ENCODE measurements at regions not wholly inside any gene's neighbourhood (a gene's known extent, or its start where the extent isn't known, plus 50 kb on each side); places are given as distances from the start of the nearest gene placed in this dataset.

DNA sequence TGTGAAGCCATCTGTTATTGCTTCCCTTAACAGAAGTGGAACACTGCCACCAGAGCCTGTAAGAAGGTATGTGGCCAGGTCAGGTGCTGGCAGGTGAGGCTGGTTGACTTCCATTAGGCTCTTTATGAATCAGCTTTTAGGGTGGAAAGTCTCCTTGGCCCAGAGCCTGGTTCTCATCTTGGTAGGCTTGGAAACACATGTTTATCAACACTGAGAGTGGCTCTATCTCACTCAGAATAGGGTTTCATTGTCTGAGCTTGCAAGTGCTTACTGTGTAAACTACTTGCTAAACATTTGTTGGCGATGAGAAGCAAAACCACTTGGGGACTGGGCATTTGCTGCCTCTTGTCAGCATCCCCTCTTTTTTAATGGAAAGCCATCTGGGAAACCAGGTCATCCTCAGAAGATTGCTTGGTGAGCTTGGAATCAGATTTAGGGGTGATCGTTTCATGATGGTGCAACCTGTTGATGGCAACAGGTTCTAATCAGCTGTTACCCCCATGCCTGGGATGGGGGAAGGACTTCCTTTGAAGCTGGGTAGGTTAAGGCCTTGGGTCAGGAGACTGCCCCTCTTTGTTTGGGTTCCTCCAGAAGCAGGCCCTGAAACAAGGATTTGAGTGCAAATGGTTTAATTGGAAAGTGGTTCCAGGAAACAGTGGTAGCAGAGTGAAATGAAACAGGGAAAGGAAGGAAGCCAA is 75.0 kb upstream of the AMPD3 start:
- no peak for TF ChIP-seq CTCF (IDR thresholded peaks at IDR 0.05)

GRCh38 chr11:10380921-10381320 is 74.1 kb upstream of the AMPD3 start:
- no peak for TF ChIP-seq CTCF (IDR thresholded peaks at IDR 0.05)

DNA sequence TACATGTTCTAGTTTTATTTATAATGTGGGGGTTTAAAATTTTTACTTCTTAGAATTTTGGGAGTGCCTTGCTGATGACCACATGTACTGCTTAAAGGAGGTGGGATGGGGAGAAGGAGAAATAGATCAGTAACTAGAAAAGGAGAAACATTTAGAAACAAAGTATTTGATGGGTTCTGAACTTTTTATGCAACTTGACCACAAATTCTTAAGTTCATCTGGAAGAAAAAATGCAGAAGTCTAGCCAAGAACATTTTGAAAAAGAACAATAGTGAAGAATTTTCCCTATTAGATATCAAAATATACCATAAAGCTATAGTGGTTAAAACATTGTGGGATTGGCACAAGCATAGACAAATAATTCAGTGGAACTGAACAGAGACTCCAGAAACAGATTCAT is 73.3 kb upstream of the AMPD3 start:
- TF ChIP-seq CTCF (IDR thresholded peaks at IDR 0.05): no peak

DNA sequence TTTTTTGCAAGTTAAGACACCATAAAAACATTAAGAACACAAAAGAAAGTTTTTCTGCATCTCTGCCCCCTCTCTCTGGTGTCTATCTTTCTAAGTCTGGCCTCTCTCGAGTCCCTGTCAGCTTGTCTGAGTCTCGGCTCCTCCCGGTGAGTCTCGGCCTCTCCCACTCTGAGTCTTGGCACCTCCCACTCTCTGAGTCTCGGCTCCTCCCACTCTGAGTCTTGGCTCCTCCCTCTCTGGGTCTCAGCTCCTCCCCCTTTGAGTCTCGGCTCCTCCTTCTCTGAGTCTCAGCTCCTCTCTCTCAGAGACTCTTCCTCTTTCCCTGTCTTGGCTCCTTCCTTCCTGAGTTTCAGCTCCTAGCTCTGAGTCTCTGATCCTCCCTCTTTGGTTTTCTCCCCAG is 72.5 kb upstream of the AMPD3 start:
- TF ChIP-seq CTCF (IDR thresholded peaks at IDR 0.05): no peak

DNA sequence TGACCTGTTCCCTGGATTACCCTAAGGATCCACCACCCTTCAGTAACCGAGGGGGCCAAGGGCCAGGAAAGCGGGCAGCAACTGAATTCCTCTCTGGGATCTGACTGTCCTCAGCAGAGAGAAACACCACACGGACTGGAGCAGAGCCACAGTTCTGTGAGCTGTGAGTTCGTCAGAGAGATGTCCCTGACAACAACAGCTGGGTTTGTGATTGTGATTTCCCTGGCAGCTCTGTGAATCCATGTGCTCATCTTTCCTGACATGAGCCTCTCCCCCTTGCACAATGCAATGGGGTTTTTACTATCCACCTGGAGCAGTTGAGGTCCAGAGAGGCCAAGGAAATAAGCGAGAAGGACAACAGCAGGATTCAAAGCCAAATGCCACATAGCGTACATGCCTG is 69.4 kb upstream of the AMPD3 start:
- TF ChIP-seq CTCF (IDR thresholded peaks at IDR 0.05): no peak

DNA sequence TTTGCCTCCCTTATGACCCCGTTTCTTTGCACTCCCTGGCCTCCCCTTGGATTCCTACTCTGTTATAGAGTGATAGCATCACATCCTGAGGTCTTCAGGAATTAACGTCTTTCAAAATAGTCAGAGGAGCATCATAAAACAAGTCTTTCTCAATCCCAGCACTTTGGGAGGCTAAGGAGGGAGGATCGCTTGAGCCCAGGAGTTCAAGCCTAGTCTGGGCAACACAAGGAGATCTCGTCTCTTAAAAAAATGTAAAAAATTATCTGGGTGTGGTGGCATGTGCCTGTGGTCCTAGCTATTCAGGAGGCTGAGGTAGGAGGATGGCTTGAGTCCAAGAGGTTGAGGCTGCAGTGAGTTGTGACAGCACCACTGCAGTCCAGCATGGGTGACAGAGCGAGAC is 68.7 kb upstream of the AMPD3 start:
- no peak for TF ChIP-seq CTCF (IDR thresholded peaks at IDR 0.05)

GRCh38 chr11:10386861-10387205 is 68.2 kb upstream of the AMPD3 start:
- TF ChIP-seq CTCF (IDR thresholded peaks at IDR 0.05): no peak
